ENCODE measurements at regions not wholly inside any gene's neighbourhood (a gene's known extent, or its start where the extent isn't known, plus 50 kb on each side); places are given as distances from the start of the nearest gene placed in this dataset.

DNA sequence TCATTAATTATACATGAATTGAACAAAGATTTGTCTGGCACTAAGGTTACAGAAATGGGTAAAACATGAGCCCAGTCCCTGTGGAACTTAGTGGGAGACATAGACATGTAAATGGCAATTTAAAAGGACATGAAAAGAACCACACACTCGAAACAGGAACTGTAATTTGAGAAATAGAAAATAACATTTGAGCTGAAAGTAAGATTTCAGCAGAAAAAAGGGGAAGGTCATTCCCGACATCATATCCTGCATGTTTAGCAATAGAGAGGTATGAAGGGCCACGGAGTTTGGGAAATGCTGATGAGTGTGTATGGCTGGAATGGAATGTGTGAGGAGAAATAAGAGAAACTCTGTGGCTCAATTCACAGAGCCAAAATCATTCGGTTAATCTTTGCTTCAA is 175.4 kb upstream of the AHR start (continued):
- no peak for TF ChIP-seq TAF7 (optimal IDR thresholded peaks at IDR 0.05; ENCODE audit: borderline replicate concordance, low read depth, low read length)
- TF ChIP-seq RXRA (IDR thresholded peaks at IDR 0.05; ENCODE audit: insufficient read depth, low read depth, low read length): no peak
- no peak for TF ChIP-seq JUND (IDR thresholded peaks at IDR 0.05; ENCODE audit: low read length)
- no peak for TF ChIP-seq SIRT6 (IDR thresholded peaks at IDR 0.05; ENCODE audit: low read length)
- TF ChIP-seq EP300 (IDR thresholded peaks at IDR 0.05; ENCODE audit: borderline replicate concordance in 1 of 2, low read depth in 2 of 2, low read length in 2 of 2): no peak
- no peak for TF ChIP-seq NANOG (IDR thresholded peaks at IDR 0.05; ENCODE audit: insufficient read depth, low read depth, low read length, poor library complexity, severe bottlenecking)
- TF ChIP-seq, protein P1, sequence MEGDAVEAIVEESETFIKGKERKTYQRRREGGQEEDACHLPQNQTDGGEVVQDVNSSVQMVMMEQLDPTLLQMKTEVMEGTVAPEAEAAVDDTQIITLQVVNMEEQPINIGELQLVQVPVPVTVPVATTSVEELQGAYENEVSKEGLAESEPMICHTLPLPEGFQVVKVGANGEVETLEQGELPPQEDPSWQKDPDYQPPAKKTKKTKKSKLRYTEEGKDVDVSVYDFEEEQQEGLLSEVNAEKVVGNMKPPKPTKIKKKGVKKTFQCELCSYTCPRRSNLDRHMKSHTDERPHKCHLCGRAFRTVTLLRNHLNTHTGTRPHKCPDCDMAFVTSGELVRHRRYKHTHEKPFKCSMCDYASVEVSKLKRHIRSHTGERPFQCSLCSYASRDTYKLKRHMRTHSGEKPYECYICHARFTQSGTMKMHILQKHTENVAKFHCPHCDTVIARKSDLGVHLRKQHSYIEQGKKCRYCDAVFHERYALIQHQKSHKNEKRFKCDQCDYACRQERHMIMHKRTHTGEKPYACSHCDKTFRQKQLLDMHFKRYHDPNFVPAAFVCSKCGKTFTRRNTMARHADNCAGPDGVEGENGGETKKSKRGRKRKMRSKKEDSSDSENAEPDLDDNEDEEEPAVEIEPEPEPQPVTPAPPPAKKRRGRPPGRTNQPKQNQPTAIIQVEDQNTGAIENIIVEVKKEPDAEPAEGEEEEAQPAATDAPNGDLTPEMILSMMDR (IDR thresholded peaks at IDR 0.05; ENCODE audit: control extremely low read depth in 1 of 3, insufficient read depth in 1 of 3, low read depth in 1 of 3, low read length in 3 of 3): no peak
- TF ChIP-seq EZH2 (IDR thresholded peaks at IDR 0.05; ENCODE audit: low read depth, low read length, severe bottlenecking): no peak
- no peak for TF ChIP-seq TAF1 (IDR thresholded peaks at IDR 0.05; ENCODE audit: low read depth, low read length)
- no peak for TF ChIP-seq POLR2A (IDR thresholded peaks at IDR 0.05; ENCODE audit: control extremely low read depth in 1 of 2, low read depth in 2 of 2, low read length in 2 of 2)
- no peak for TF ChIP-seq BACH1 (IDR thresholded peaks at IDR 0.05; ENCODE audit: low read length)
- TF ChIP-seq SP2 (IDR thresholded peaks at IDR 0.05; ENCODE audit: low read length): no peak
- TF ChIP-seq TCF12 (IDR thresholded peaks at IDR 0.05; ENCODE audit: low read depth, low read length): no peak
- TF ChIP-seq PHF8 (conservative IDR thresholded peaks at IDR 0.05; ENCODE audit: low read depth, low read length): no peak
- no peak for TF ChIP-seq BRCA1 (IDR thresholded peaks at IDR 0.05; ENCODE audit: low read depth, low read length)
- no peak for TF ChIP-seq CBX5 (IDR thresholded peaks at IDR 0.05; ENCODE audit: low read depth, low read length)
